CD4-positive, alpha-beta T cell treated with Interleukin-6 at 100 ng/mL for 8 hours (primary cell): ENCODE measurements at regions not wholly inside any gene's neighbourhood (a gene's known extent, or its start where the extent isn't known, plus 50 kb on each side); places are given as distances from the start of the nearest gene placed in this dataset.
"Not testable (repeated sequence)": the region's sequence is repeated elsewhere in the genome, so short reads cannot be mapped to it uniquely, and the experiment has no call there.

ENCODE experiments used
- DNase-seq: peaks from one replicate; pipeline ENCODE4 v3.0.0-alpha.2; 2020; ENCODE audit warnings: mixed read lengths, low spot score

GRCh38 chr2:126952216-126952615 lies 53.5 kb downstream of the TEX51 start:
- no peak for DNase-seq

GRCh38 chr2:126953483-126953882 lies 54.8 kb downstream of the TEX51 start:
- no peak for DNase-seq

GRCh38 chr2:126954831-126955230 lies 56.1 kb downstream of the TEX51 start:
- DNase-seq, result no peak

GRCh38 chr2:126956773-126957172 lies 58.1 kb downstream of the TEX51 start:
- not testable (repeated sequence) for DNase-seq

- no peak for DNase-seq
These were observed 64.7 kb downstream of the TEX51 start for GRCh38 chr2:126963390-126963789.

- no peak for DNase-seq
These were observed 67.9 kb downstream of the TEX51 start for GRCh38 chr2:126966601-126967000.

- no peak for DNase-seq
These were observed 71.9 kb downstream of the TEX51 start for GRCh38 chr2:126970583-126970982.

GRCh38 chr2:126971162-126971480 lies 72.4 kb downstream of the TEX51 start:
- no peak for DNase-seq

GRCh38 chr2:126971481-126972278 lies 73.0 kb downstream of the TEX51 start:
- peak; percentile 59 for DNase-seq

- DNase-seq, result no peak
These were observed 73.6 kb downstream of the TEX51 start for GRCh38 chr2:126972279-126972626.

- DNase-seq, result no peak
These were observed 75.1 kb downstream of the TEX51 start for GRCh38 chr2:126973745-126974144.

- no peak for DNase-seq
These were observed 77.3 kb downstream of the TEX51 start for GRCh38 chr2:126975671-126976655.

GRCh38 chr2:126976721-126977328 lies 78.1 kb downstream of the TEX51 start:
- DNase-seq, result no peak

GRCh38 chr2:126978333-126978732 lies 79.6 kb downstream of the TEX51 start:
- DNase-seq, result no peak

GRCh38 chr2:126979039-126980003 lies 80.6 kb downstream of the TEX51 start:
- no peak for DNase-seq

GRCh38 chr2:126981476-126981875 lies 82.8 kb downstream of the TEX51 start:
- DNase-seq, result no peak

- DNase-seq, result no peak
These were observed 84.2 kb downstream of the TEX51 start for GRCh38 chr2:126982935-126983334.

- DNase-seq, result no peak
These were observed 88.0 kb downstream of the TEX51 start for GRCh38 chr2:126986631-126987187.

- no peak for DNase-seq
These were observed 89.8 kb downstream of the TEX51 start for GRCh38 chr2:126988482-126988881.

GRCh38 chr2:126989064-126989463 lies 90.4 kb downstream of the TEX51 start:
- DNase-seq, result not testable (repeated sequence)

GRCh38 chr2:126990200-126990599 lies 91.5 kb downstream of the TEX51 start:
- no peak for DNase-seq
